Non-pigmented ciliary epithelial cell (primary cell): ENCODE measurements at regions not wholly inside any gene's neighbourhood (a gene's known extent, or its start where the extent isn't known, plus 50 kb on each side); places are given as distances from the start of the nearest gene placed in this dataset.

Experiments
- DNase-seq: peaks from one replicate; pipeline ENCODE4 v3.0.0-alpha.2; 2010; ENCODE audit warnings: low read depth

- DNase-seq = no peak
Measured at GRCh38 chr12:92032101-92032500, 113.5 kb downstream of the BTG1 start.

- peak; percentile 69 for DNase-seq
Measured at GRCh38 chr12:92030618-92031017, 115.0 kb downstream of the BTG1 start.

GRCh38 chr12:92029902-92030586, 115.6 kb downstream of the BTG1 start:
- DNase-seq = no peak

- no peak for DNase-seq
Measured at GRCh38 chr12:92029136-92029535, 116.5 kb downstream of the BTG1 start.

- DNase-seq = no peak
Measured at GRCh38 chr12:92028441-92028709, 117.3 kb downstream of the BTG1 start.

GRCh38 chr12:92027701-92028440, 117.8 kb downstream of the BTG1 start:
- DNase-seq = no peak

- DNase-seq = no peak
Measured at GRCh38 chr12:92027243-92027642, 118.4 kb downstream of the BTG1 start.

GRCh38 chr12:92025462-92026207, 120.0 kb downstream of the BTG1 start:
- no peak for DNase-seq

GRCh38 chr12:92022093-92022492, 123.6 kb downstream of the BTG1 start:
- DNase-seq = no peak

GRCh38 chr12:92021666-92022035, 124.0 kb downstream of the BTG1 start:
- no peak for DNase-seq

GRCh38 chr12:92020983-92021665, 124.5 kb downstream of the BTG1 start:
- no peak for DNase-seq

- no peak for DNase-seq
Measured at GRCh38 chr12:92019491-92020277, 126.0 kb downstream of the BTG1 start.

- no peak for DNase-seq
Measured at GRCh38 chr12:92012691-92013090, 133.0 kb downstream of the BTG1 start.

- no peak for DNase-seq
Measured at GRCh38 chr12:92010853-92011701, 134.6 kb downstream of the BTG1 start.

- no peak for DNase-seq
Measured at GRCh38 chr12:92010368-92010767, 135.3 kb downstream of the BTG1 start.

GRCh38 chr12:92008345-92008744, 137.3 kb downstream of the BTG1 start:
- DNase-seq = no peak

- DNase-seq = no peak
Measured at GRCh38 chr12:92007787-92008186, 137.9 kb downstream of the BTG1 start.

- DNase-seq = no peak
Measured at GRCh38 chr12:92003701-92004100, 141.9 kb downstream of the BTG1 start.

- no peak for DNase-seq
Measured at GRCh38 chr12:92002673-92003382, 142.8 kb downstream of the BTG1 start.

- no peak for DNase-seq
Measured at GRCh38 chr12:92002195-92002649, 143.4 kb downstream of the BTG1 start.
